ENCODE measurements at regions not wholly inside any gene's neighbourhood (a gene's known extent, or its start where the extent isn't known, plus 50 kb on each side); places are given as distances from the start of the nearest gene placed in this dataset.
"Not testable (repeated sequence)": the region's sequence is repeated elsewhere in the genome, so short reads cannot be mapped to it uniquely, and the experiment has no call there.

DNA sequence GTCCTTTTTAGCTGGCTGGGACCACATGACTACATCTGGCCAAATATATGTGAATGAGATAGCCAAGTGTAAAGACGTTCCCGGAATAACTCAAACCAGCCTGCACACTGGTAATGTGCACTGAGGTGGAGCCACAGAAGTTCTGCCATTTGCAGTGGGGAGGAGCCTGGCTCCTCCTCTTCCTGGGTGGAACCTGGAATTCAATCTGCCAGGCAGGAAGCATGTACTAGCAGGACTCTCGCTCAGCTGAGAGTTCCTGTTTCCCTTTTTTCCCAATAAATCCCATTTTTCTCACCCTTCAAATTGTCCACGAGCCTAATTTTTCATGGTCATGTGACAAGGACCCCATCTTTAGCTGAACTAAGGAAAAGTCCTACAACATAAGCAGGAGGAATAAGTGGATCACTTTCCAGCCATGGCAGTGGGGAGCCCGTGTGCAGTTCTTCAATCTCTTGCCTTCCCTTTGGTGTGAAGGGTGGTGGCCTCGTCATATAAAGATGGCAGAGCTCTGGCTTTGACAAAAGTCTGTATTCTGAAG, 183.2 kb downstream of the UXS1 start:
- H3K4me3 ChIP-seq (ENCODE audit: low read depth, low read length): no peak overlapping the region
- H3K27me3 ChIP-seq (ENCODE audit: control insufficient read depth, insufficient read depth, low read length): no peaks in the 10 kb centered on the region
- H3K36me3 ChIP-seq (ENCODE audit: control insufficient read depth, insufficient read depth, low read length): no peaks in the 10 kb centered on the region
- no peak overlapping the region for H3K27ac ChIP-seq (ENCODE audit: low read depth, low read length)
- no peak for DNase-seq (ENCODE audit: low read depth in 4 of 6, low spot score in 6 of 6)
- H3K9me3 ChIP-seq (ENCODE audit: control insufficient read depth, insufficient read depth, low read length): peaks cover 7% of the 10 kb centered on the region
- H3K4me1 ChIP-seq (ENCODE audit: control insufficient read depth, insufficient read depth, low read length): no peaks in the 10 kb centered on the region
- WGBS (ENCODE audit: insufficient coverage): 98% methylated on average over 5 of the region's 6 CpGs

DNA sequence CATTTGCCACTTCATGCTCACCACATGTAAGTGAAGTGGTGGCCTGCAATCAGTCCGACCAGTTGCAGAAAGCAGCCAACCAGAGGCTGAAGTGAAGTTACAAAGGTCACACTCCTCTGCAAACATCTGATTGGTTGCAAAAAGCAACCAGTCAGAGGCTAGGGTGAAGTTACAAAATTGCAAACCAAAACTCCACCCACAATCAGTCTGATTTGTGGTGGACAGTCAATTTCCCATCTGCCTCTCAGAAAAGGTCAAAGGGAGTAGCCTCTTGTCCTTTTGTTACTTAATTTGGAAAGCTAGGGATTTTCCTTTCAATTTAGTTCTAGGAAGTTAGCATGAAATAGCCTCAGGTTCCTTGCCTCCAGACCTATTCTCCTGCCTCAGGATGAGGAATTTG, 185.0 kb downstream of the UXS1 start:
- H3K27me3 ChIP-seq (ENCODE audit: control insufficient read depth, insufficient read depth, low read length): no peaks in the 10 kb centered on the region
- H3K27ac ChIP-seq (ENCODE audit: low read depth, low read length): no peak overlapping the region
- no peak for DNase-seq (ENCODE audit: low read depth in 4 of 6, low spot score in 6 of 6)
- no peaks in the 10 kb centered on the region for H3K36me3 ChIP-seq (ENCODE audit: control insufficient read depth, insufficient read depth, low read length)
- H3K4me3 ChIP-seq (ENCODE audit: low read depth, low read length): no peak overlapping the region
- WGBS (ENCODE audit: insufficient coverage): 86% methylated on average over 1 of the region's 1 CpG
- H3K4me1 ChIP-seq (ENCODE audit: control insufficient read depth, insufficient read depth, low read length): no peaks in the 10 kb centered on the region
- H3K9me3 ChIP-seq (ENCODE audit: control insufficient read depth, insufficient read depth, low read length): peaks cover 11% of the 10 kb centered on the region

DNA sequence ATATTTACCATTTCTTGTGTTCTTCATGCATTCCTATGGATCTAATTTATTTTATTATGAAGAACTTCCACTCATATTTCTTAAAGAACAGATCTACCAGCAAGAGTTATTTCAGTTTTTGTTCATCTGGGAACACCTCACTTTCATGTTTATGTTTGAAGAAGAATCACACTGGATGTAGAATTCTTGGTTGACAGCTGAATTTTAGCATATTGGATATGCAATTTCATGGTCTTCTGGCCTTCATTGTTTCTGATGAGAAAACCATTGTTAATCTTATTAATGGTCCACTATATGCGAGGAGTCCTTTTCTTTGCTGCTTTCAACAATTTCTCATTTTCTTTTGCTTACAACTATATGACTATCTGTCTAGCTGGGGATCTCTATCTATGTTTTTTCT, 189.2 kb downstream of the UXS1 start:
- peaks cover 11% of the 10 kb centered on the region for H3K9me3 ChIP-seq (ENCODE audit: control insufficient read depth, insufficient read depth, low read length)
- H3K4me3 ChIP-seq (ENCODE audit: low read depth, low read length): no peak overlapping the region
- DNase-seq (ENCODE audit: low read depth in 4 of 6, low spot score in 6 of 6): no peak
- no peaks in the 10 kb centered on the region for H3K36me3 ChIP-seq (ENCODE audit: control insufficient read depth, insufficient read depth, low read length)
- H3K4me1 ChIP-seq (ENCODE audit: control insufficient read depth, insufficient read depth, low read length): no peaks in the 10 kb centered on the region
- no CpG with 5 or more reads among the region's 1 CpG for WGBS (ENCODE audit: insufficient coverage)
- no peaks in the 10 kb centered on the region for H3K27me3 ChIP-seq (ENCODE audit: control insufficient read depth, insufficient read depth, low read length)
- no peak overlapping the region for H3K27ac ChIP-seq (ENCODE audit: low read depth, low read length)

DNA sequence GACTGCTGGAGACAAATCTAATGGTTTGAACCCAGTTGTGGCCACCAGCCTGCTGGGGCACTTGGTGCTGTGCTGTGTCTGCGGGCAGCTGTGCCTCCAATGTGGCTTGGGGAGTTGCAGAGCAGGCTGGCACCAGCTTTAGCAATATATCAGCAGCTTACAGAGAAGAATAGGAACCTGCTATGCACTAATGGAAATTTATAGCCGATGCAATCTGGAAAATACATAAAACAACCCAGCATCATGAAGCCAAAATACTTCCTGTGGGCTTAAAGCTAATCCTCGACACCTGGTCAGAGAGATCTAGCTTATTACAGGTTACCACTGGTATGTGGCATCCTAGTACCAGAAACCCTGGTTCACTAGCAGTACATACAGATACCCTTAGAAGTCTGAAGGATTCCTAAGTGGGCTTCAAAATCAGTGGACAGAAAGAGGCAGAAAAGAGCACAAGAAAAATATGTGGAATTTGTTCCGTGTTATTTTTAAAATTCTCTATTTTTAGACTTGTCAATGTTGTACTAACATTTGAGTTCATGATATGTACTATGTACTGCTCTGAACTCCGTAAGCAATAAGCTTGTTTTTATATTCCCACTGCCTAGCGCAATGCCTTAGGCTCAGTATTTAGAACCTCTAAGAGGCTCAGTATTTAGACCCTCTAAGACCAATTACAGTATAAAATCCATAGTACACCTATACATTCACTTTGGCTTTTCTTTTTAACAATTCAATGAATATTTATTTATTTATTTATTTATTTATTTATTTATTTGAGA, 194.7 kb downstream of the UXS1 start:
- no peaks in the 10 kb centered on the region for H3K9me3 ChIP-seq (ENCODE audit: control insufficient read depth, insufficient read depth, low read length)
- peak in 1 of 6 donors; percentile 57 for DNase-seq (ENCODE audit: low read depth in 4 of 6, low spot score in 6 of 6)
- 53% methylated on average over 3 of the region's 6 CpGs for WGBS (ENCODE audit: insufficient coverage)

DNA sequence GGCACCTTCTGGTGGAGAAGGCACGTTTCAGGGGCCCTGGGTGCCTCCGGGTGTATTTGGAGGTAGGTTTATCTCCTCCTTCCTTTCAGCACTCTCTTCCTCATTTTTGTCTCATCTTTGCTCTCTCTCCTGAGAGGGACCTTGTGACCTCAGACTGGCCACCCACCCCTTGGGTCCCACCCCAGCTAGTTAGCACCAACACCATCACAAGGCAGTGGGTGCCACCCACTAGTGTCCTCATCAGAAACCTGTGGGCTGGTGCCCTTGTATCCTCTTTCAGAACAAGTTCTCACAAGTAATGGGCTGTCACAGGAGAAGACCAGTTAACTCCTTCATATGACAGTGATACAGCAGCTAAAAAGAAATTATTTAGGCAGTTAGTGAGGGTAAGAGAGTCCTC, 196.4 kb downstream of the UXS1 start:
- peaks cover 3% of the 10 kb centered on the region for H3K9me3 ChIP-seq (ENCODE audit: control insufficient read depth, insufficient read depth, low read length)

More for the DNA sequence above, 194.7 kb downstream of the UXS1 start:
- no peaks in the 10 kb centered on the region for H3K27me3 ChIP-seq (ENCODE audit: control insufficient read depth, insufficient read depth, low read length)
- no peak overlapping the region for H3K4me3 ChIP-seq (ENCODE audit: low read depth, low read length)
- no peaks in the 10 kb centered on the region for H3K4me1 ChIP-seq (ENCODE audit: control insufficient read depth, insufficient read depth, low read length)
- H3K27ac ChIP-seq (ENCODE audit: low read depth, low read length): no peak overlapping the region
- no peaks in the 10 kb centered on the region for H3K36me3 ChIP-seq (ENCODE audit: control insufficient read depth, insufficient read depth, low read length)

DNA sequence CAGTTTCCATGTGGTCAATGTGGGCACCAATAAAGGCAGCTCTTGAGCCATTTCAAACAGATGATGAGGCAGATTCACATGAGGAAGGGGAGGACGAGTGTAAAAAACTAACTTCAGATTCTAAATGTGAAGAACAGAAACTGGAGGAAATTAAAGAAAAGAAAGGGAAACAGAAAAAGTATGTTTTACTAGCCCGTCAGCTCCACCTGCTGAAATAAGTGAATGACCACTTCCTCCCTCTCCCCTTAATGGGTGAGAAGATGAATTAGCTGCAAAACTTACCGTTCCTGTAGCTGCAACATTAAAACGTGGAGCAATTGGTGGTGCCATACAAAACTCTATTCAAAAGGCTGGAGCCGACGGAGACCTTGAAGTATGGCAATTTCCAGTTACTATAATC, 203.5 kb downstream of the UXS1 start:
- Histone ChIP-seq H3K36me3 (ENCODE audit: control insufficient read depth, insufficient read depth, low read length) (no peaks in the 10 kb centered on the region), H3K27me3 (ENCODE audit: control insufficient read depth, insufficient read depth, low read length) (no peaks in the 10 kb centered on the region), H3K9me3 (ENCODE audit: control insufficient read depth, insufficient read depth, low read length) (peaks cover 3% of the 10 kb centered on the region), H3K27ac (ENCODE audit: low read depth, low read length) (no peak overlapping the region), H3K4me3 (ENCODE audit: low read depth, low read length) (no peak overlapping the region), H3K4me1 (ENCODE audit: control insufficient read depth, insufficient read depth, low read length) (no peaks in the 10 kb centered on the region)
- 92% methylated on average over 2 of the region's 6 CpGs for WGBS (ENCODE audit: insufficient coverage)
- DNase-seq (ENCODE audit: low read depth in 4 of 6, low spot score in 6 of 6): no peak

More for the DNA sequence above, 196.4 kb downstream of the UXS1 start:
- H3K4me1 ChIP-seq (ENCODE audit: control insufficient read depth, insufficient read depth, low read length): no peaks in the 10 kb centered on the region
- H3K27me3 ChIP-seq (ENCODE audit: control insufficient read depth, insufficient read depth, low read length): no peaks in the 10 kb centered on the region
- H3K4me3 ChIP-seq (ENCODE audit: low read depth, low read length): no peak overlapping the region
- H3K27ac ChIP-seq (ENCODE audit: low read depth, low read length): no peak overlapping the region
- WGBS (ENCODE audit: insufficient coverage): no CpG with 5 or more reads among the region's 2 CpGs
- no peaks in the 10 kb centered on the region for H3K36me3 ChIP-seq (ENCODE audit: control insufficient read depth, insufficient read depth, low read length)
- no peak for DNase-seq (ENCODE audit: low read depth in 4 of 6, low spot score in 6 of 6)

DNA sequence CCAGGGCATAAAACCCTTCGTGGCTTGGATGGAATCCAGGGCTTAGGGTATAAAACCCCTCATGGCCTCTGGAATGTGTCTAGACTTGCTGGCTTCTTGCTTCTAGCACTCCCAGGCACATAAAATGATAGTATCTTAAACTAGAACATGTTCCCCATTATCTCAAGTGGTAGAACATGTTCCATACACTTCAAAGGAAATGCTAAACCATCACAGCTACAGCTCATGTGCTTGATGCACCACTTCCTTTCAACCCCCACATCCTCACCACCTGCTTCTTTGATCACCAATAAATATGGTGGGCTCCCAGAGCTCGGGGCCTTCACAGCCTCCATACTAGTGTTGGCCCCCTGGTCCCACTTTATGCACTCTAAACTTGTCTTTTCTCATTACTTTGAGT, 204.3 kb downstream of the UXS1 start:
- H3K36me3 ChIP-seq (ENCODE audit: control insufficient read depth, insufficient read depth, low read length); H3K4me1 ChIP-seq (ENCODE audit: control insufficient read depth, insufficient read depth, low read length); H3K4me3 ChIP-seq (ENCODE audit: low read depth, low read length); DNase-seq (ENCODE audit: low read depth in 4 of 6, low spot score in 6 of 6); H3K27ac ChIP-seq (ENCODE audit: low read depth, low read length); H3K27me3 ChIP-seq (ENCODE audit: control insufficient read depth, insufficient read depth, low read length); H3K9me3 ChIP-seq (ENCODE audit: control insufficient read depth, insufficient read depth, low read length): not testable (repeated sequence)
- WGBS (ENCODE audit: insufficient coverage): 36% methylated on average over 2 of the region's 2 CpGs

DNA sequence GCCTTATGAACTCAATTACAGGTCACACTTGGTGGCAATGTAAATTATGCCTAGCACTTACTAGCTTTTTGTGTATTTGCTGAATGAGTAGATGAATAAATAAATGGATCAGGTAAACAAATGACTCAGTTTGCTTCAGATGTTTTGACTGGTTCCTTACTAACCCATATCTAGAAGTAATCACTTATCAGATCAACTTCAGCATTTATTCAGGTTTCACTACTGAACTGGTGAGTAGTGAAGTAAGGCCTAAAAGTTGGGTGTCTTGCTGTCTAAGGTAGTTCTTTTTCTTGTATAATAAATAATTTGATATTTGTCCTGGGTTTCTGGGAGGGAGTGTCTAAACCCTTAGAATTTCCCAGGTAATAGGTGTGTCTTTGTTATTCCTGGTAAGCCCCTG, 205.0 kb downstream of the UXS1 start:
- Histone ChIP-seq H3K36me3 (ENCODE audit: control insufficient read depth, insufficient read depth, low read length) (no peaks in the 10 kb centered on the region), H3K27me3 (ENCODE audit: control insufficient read depth, insufficient read depth, low read length) (no peaks in the 10 kb centered on the region), H3K27ac (ENCODE audit: low read depth, low read length) (no peak overlapping the region), H3K4me3 (ENCODE audit: low read depth, low read length) (no peak overlapping the region), H3K9me3 (ENCODE audit: control insufficient read depth, insufficient read depth, low read length) (peaks cover 2% of the 10 kb centered on the region), H3K4me1 (ENCODE audit: control insufficient read depth, insufficient read depth, low read length) (no peaks in the 10 kb centered on the region)
- DNase-seq (ENCODE audit: low read depth in 4 of 6, low spot score in 6 of 6): no peak

DNA sequence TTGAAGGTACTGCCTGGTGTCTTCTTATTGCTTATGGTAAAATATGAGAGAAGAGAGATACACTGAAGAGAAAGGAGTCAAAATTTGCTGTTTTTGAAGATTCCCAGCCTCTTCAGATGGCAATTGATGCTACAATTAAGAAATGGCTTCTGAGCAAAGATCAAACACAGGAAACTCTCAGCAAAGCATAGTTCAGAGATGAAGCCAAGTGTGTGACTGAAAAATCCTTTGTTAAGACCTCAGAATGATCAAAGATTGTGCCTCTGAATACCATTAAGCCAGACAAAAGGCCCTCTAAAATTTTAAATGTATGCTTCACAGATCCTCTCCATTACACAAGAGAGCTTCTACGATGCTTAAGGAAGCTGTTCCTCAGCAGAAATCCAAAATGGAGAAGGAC, 216.3 kb downstream of the UXS1 start:
- Histone ChIP-seq H3K4me1 (ENCODE audit: control insufficient read depth, insufficient read depth, low read length) (no peaks in the 10 kb centered on the region), H3K36me3 (ENCODE audit: control insufficient read depth, insufficient read depth, low read length) (no peaks in the 10 kb centered on the region), H3K27ac (ENCODE audit: low read depth, low read length) (no peak overlapping the region), H3K4me3 (ENCODE audit: low read depth, low read length) (no peak overlapping the region), H3K27me3 (ENCODE audit: control insufficient read depth, insufficient read depth, low read length) (no peaks in the 10 kb centered on the region), H3K9me3 (ENCODE audit: control insufficient read depth, insufficient read depth, low read length) (no peaks in the 10 kb centered on the region)
- DNase-seq (ENCODE audit: low read depth in 4 of 6, low spot score in 6 of 6): no peak
- WGBS (ENCODE audit: insufficient coverage): no CpG with 5 or more reads among the region's 1 CpG

DNA sequence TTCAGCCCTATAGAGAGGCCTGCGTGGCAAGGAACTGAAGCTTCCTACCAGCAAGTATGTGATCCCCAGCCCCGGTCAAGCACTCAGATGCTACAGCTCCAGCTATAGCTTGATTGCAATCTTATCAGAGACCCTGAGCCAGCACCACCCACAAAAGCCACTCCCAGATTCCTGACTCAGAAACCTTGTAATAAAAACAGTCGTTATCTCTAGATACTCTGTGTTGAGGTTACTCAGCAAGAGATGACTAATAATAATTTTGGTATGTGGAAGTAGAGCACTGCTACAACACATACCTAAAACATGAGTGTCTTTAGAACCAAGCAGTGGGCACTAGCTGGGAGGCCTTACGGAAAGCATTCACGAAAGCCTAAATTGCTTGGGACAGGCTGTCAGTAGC, 216.9 kb downstream of the UXS1 start:
- H3K36me3 ChIP-seq (ENCODE audit: control insufficient read depth, insufficient read depth, low read length): no peaks in the 10 kb centered on the region
- no peaks in the 10 kb centered on the region for H3K4me1 ChIP-seq (ENCODE audit: control insufficient read depth, insufficient read depth, low read length)
- no peak overlapping the region for H3K27ac ChIP-seq (ENCODE audit: low read depth, low read length)
- H3K4me3 ChIP-seq (ENCODE audit: low read depth, low read length): no peak overlapping the region
- WGBS (ENCODE audit: insufficient coverage): 81% methylated on average over 3 of the region's 5 CpGs
- no peak for DNase-seq (ENCODE audit: low read depth in 4 of 6, low spot score in 6 of 6)
- H3K9me3 ChIP-seq (ENCODE audit: control insufficient read depth, insufficient read depth, low read length): no peaks in the 10 kb centered on the region
- H3K27me3 ChIP-seq (ENCODE audit: control insufficient read depth, insufficient read depth, low read length): no peaks in the 10 kb centered on the region

Measured in spinal cord (tissue), 9 donors.